ENCODE measurements at regions not wholly inside any gene's neighbourhood (a gene's known extent, or its start where the extent isn't known, plus 50 kb on each side); places are given as distances from the start of the nearest gene placed in this dataset.

- no peak for TF ChIP-seq CTCF (IDR thresholded peaks at IDR 0.05)
- TF ChIP-seq SIN3A (IDR thresholded peaks at IDR 0.05; ENCODE audit: borderline replicate concordance, insufficient read depth, low read depth, low read length): no peak
- no peak for TF ChIP-seq POLR2AphosphoS5 (IDR thresholded peaks at IDR 0.05; ENCODE audit: low read depth, low read length)
- TF ChIP-seq REST (IDR thresholded peaks at IDR 0.05; ENCODE audit: insufficient read depth in 1 of 2, low read depth in 2 of 2, low read length in 1 of 2): no peak
Measured at GRCh38 chr14:40762685-40763084, 844.0 kb upstream of the LRFN5 start.

Data from Panc1 (cell line).